Activated naive CD4-positive, alpha-beta T cell treated with Interleukin-2 at 50 U/mL for 16 hours (primary cell): ENCODE measurements at regions not wholly inside any gene's neighbourhood (a gene's known extent, or its start where the extent isn't known, plus 50 kb on each side); places are given as distances from the start of the nearest gene placed in this dataset.

Experiments used
- DNase-seq: peaks from one replicate; pipeline ENCODE4 v3.0.0-alpha.2; 2020

GRCh38 chr5:139733698-139734538, 61.7 kb upstream of the PSD2 start:
- DNase-seq, result no peak

- DNase-seq, result no peak
These were observed 61.1 kb upstream of the PSD2 start for GRCh38 chr5:139734539-139734916.

- no peak for DNase-seq
These were observed 57.1 kb upstream of the PSD2 start for GRCh38 chr5:139738193-139739149.

GRCh38 chr5:139739150-139739974, 56.2 kb upstream of the PSD2 start:
- DNase-seq, result no peak

GRCh38 chr5:139740138-139740991, 55.2 kb upstream of the PSD2 start:
- no peak for DNase-seq

- DNase-seq, result no peak
These were observed 54.5 kb upstream of the PSD2 start for GRCh38 chr5:139740992-139741672.

GRCh38 chr5:139741823-139742172, 53.8 kb upstream of the PSD2 start:
- DNase-seq, result no peak

GRCh38 chr5:139742173-139742903, 53.3 kb upstream of the PSD2 start:
- no peak for DNase-seq

- no peak for DNase-seq
These were observed 52.4 kb upstream of the PSD2 start for GRCh38 chr5:139743001-139743771.

- no peak for DNase-seq
These were observed 51.8 kb upstream of the PSD2 start for GRCh38 chr5:139743804-139744203.

GRCh38 chr5:139744471-139745131, 51.0 kb upstream of the PSD2 start:
- DNase-seq, result no peak

- DNase-seq, result peak; percentile 42
These were observed 50.3 kb upstream of the PSD2 start for GRCh38 chr5:139745132-139745799.

GRCh38 chr5:139745800-139746690, 49.6 kb upstream of the PSD2 start:
- DNase-seq, result peak; percentile 44
